HG03558 (cell line): ENCODE measurements at regions not wholly inside any gene's neighbourhood (a gene's known extent, or its start where the extent isn't known, plus 50 kb on each side); places are given as distances from the start of the nearest gene placed in this dataset.

Experiments
- ATAC-seq: cut with Tn5 transposase; IDR thresholded peaks from one replicate; pipeline ENCODE4 v1.9.1; 2021; ENCODE audit warnings: moderate number of reproducible peaks; ENCODE audit not compliant: unreplicated experiment; ENCODE audit errors: extremely low read depth

DNA sequence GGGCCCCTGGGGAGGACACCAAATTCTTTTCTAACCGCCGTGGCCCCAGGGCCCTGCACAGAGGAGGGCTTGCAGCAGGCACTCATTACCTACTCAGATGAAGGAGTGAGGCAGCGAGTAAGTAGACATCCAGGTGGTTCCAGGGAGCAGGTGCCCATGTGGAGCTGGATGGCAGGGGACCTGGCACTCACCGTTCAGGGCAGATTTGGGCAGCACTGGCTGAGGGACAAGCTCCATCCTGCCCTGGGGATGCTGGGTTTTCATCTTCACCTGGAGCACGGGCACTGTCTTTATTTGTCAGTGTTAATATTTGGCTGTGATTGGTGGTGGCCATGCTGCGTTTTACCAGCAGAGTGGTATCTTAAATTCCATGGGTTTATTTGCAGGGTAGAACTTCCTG lies 1182.7 kb downstream of the BRD1 start:
- ATAC-seq = no peak

GRCh38 chr22:48644108-48644507 lies 1183.6 kb downstream of the BRD1 start:
- ATAC-seq = no peak

GRCh38 chr22:48643066-48643731 lies 1184.5 kb downstream of the BRD1 start:
- no peak for ATAC-seq

- no peak for ATAC-seq
These were observed 1185.1 kb downstream of the BRD1 start for GRCh38 chr22:48642550-48642949.

DNA sequence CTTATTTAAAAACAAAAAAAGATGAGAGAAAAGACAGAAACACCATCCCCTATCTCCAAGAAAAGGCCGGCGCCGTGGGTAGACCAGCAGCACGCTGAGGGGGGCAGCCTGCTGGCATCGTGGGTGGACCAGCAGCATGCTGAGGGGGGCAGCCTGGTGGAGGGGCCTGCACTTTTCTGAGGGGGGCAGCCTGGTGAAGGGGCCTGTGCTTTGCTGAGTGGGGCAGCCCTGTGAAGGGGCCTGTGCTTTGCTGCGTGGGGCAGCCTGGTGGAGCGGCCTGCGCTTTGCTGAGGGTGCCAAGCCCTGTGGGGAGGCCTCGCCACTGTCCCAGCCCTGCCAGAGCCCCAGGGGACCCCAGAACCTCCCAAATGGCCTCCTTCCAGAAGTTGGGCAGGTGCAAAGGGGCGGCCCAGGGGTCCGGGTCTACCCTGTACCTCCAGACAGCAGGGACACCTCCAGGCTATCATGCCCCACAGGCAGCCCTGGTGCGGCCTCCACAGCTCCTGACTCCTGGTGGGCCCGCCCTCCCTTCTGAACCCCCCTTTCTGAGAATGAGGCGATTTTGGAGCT lies 1185.7 kb downstream of the BRD1 start:
- ATAC-seq = no peak

- no peak for ATAC-seq
These were observed 1186.5 kb downstream of the BRD1 start for GRCh38 chr22:48640890-48641841.

DNA sequence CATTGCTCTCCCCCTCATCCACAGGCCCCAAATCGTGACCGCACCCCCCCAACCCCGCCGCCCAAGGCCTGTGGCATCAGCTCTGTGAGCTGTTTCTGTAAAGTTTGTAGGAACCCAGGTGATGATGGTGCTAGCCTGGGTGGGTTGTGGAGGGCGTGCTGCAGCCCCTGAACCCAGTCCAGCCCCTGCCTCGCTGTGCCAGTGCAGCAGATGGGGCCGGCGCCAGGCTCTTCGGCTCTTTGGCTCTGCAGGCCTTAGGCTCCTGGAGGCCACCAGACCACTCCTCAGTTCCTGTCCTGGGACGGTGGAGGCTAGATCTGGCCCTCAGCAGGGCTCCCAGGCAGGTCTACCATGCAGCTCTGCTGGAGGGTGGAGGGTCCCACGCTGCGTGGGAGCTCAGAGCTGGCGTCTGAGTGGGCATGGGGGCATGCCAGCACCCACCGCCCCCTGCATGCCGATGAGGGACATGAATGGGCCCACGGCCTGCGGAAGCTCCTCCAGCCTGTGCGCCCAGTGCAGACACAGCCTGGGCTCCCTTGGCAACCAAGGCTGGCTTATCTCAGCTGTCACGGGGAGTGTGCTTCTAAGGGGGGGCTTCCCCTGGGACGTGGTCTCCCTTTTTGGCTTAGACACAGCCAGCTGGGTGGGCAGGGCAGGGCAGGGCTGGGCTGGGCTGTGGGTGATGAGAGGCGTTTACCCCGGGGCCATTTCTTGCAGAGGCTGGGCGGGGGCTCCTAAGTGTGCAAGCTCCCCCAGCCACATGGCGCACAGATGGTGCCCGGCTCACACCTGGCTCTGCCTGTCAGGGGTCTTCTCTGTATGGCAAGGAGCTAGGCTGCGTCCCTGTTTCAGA lies 1187.6 kb downstream of the BRD1 start:
- ATAC-seq = no peak

GRCh38 chr22:48639021-48639795 lies 1188.5 kb downstream of the BRD1 start:
- no peak for ATAC-seq

DNA sequence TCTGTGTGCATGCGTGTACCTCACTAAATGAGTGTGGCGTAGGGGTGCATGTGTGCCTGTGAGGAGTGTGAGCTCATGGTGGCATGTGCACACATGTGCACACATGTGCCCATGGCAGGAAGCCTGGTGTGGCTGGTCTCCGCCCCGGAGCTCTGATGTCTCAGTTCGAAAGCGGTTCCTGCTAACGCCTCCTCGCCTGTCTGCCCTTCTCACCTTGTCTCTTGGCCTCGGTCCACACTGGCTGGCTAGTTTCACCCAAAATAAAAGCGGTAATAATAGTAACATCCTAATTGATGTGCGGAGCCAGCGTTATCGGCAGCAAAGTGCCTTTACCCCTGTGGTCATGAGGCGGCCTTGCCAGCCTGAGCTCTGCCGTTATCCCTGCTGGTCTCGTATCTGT lies 1190.4 kb downstream of the BRD1 start:
- no peak for ATAC-seq

DNA sequence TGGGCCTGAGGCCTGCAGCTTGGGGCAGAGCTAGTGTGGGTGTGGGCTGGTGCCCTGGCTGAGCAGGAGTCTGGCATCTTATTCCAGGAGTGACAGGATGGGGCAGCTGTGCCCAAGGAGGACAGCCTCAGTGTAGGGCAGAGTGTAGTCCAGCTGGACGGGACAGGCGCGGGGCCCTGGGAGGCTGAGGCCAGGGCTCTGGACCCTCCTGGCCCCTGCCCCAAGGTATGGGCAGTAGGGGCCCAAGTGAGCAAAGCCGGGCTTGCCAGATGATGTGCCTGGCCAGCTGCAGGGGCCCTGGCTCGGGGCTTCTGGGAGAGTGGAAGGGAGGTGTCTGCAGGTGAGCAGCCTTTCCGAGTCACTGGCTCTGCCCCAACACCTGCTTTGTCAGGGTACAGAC lies 1190.9 kb downstream of the BRD1 start:
- ATAC-seq = no peak

DNA sequence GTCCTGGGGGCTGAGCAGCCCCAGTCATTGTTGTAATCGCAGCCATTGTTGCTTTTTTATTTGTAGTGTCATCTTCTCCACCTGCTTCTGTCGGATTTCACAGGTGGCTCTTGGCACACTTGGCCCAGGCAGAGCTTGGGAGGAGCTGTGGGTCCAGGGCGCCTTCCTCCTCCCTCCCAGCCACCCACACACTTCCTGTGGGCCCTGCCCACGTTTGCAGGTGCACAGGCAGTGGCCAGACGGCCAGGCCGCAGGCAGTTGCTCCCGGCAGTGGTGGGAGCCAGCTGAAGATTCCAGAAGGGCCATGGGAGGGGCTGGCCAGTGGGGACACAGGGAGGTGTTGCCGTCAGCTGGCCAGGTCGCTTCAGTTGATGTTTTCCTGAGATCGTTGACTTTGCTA lies 1191.9 kb downstream of the BRD1 start:
- ATAC-seq = no peak

DNA sequence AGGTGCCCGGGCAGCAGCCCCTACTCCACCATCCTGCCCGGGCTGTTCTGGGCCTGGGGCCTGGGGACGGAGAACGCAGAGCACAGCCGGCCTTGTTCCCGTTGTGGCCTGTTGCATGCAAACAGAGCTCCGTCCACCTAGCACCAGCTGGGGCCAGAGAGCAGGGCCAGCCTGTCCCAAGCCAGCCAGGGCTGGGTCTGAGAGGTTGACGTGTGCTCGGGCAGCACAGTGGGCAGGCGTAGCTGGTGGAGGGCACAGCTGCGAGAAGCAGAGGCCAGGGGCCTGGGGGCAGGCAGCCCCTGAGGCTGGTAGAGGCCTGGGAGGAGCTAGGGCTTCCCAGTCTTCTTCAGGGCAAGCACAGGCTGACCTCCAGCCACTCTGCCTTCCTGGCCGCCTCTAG lies 1192.6 kb downstream of the BRD1 start:
- no peak for ATAC-seq

GRCh38 chr22:48633996-48634836 lies 1193.5 kb downstream of the BRD1 start:
- ATAC-seq = no peak

DNA sequence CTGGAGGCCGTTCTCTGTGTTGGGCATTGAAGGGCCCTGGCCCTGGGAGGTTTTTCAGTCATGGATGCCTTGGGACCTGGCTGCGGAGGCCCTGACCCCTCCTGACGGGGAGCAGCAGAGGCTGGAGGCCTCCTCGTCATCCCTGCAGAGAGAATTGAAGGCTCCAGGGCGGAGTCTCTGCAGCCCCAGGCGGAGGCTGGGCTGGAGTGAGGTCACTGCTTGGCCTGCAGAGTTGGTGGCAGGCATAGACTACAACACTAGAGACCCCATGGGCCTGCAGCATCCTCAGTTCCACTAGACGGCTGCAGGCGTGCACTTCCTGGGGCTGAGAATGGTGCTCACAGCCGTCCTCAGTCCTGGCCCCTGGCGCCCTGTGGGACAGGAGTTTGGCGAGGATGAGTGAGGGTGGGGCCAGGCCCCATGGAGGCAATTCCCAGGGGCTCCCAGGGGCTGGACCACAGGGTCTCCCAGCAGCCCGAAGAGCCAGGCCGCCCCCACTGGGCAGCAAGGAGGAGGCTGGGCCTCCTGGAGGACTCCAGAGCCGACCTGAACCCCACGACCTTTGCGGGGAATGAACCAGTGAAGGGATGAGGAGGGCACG lies 1194.9 kb downstream of the BRD1 start:
- no peak for ATAC-seq

- ATAC-seq = no peak
These were observed 1196.3 kb downstream of the BRD1 start for GRCh38 chr22:48631288-48631863.

GRCh38 chr22:48630848-48631247 lies 1196.8 kb downstream of the BRD1 start:
- ATAC-seq = no peak

DNA sequence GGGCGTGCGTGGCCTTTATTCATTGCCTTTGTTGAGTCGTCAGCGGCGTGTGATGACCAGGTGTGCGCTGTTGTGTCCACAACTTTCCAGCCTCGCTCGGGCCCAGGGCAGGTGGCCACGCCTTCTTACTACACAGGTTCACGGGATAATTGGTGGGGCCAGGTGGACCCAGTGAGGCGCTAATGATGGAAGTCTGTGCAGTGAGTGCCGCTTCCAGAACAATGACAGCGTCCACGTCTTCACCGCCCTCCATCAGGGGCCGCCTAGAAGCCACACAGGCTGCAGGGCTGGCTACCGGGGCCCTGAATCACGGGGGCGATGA lies 1197.3 kb downstream of the BRD1 start:
- ATAC-seq = no peak
